Panc1 (cell line): ENCODE measurements at regions not wholly inside any gene's neighbourhood (a gene's known extent, or its start where the extent isn't known, plus 50 kb on each side); places are given as distances from the start of the nearest gene placed in this dataset.
A peak's percentile ranks its signal among the peaks of the same experiment; 100 is the strongest.

Experiments used
- ATAC-seq: fragments of 200-7000 bp; cut with Tn5 transposase; 2 replicates; pipeline ENCODE4 v1.9.1; 2020; ENCODE audit warnings: mild to moderate bottlenecking, moderate library complexity
- BruUV-seq: library from RNA; stranded (reverse); fragments of 400-500 nt; replicated peaks from 2 replicates; lab custom pipeline; 2021; lab: Mats Ljungman, UMichigan
- CTCF ChIA-PET: fragments of 300-600 bp; sonication (Branson Sonifier 250); formaldehyde crosslinking; loops from one replicate; lab custom pipeline; 2022; ENCODE audit warnings: antibody characterized with exemption; lab: Charles Lee
- POLR2A ChIA-PET: fragments of 300-600 bp; sonication (Branson Sonifier 250); formaldehyde crosslinking; loops from one replicate; lab custom pipeline; 2022; ENCODE audit warnings: antibody characterized with exemption; lab: Charles Lee
- DNase-seq: peaks from one replicate; pipeline ENCODE4 v3.0.0-alpha.2; 2010; ENCODE audit warnings: low read depth, low spot score
- H3K27ac ChIP-seq: 2 replicates; pipeline ENCODE4 v1.5.1; 2011; ENCODE audit warnings: mild to moderate bottlenecking, low read length, inconsistent platforms
- H3K27me3 ChIP-seq: fragments of 200-500 bp; sonication (Bioruptor generic); 2 replicates; pipeline ENCODE4 v1.6.0; 2014; ENCODE audit warnings: low read length, inconsistent platforms; ENCODE audit not compliant: control insufficient read depth, insufficient read depth
- H3K36me3 ChIP-seq: fragments of 200-500 bp; sonication (Bioruptor generic); 2 replicates; pipeline ENCODE4 v1.5.1; 2014; ENCODE audit warnings: inconsistent platforms, mild to moderate bottlenecking, low read length, moderate library complexity; ENCODE audit not compliant: control insufficient read depth, insufficient read depth
- H3K4me1 ChIP-seq: 2 replicates; pipeline ENCODE4 v1.5.1; 2011; ENCODE audit warnings: inconsistent platforms, mild to moderate bottlenecking, low read length, moderate library complexity; ENCODE audit not compliant: control insufficient read depth, insufficient read depth
- H3K4me3 ChIP-seq, 2 experiments: 2 replicates each; pipeline ENCODE4 v1.5.1; 2011 to 2012; ENCODE audit warnings: low read depth in 2 of 2, low read length in 2 of 2, mild to moderate bottlenecking in 2 of 2, inconsistent platforms in 1 of 2, moderate library complexity in 1 of 2
- H3K9me3 ChIP-seq: fragments of 200-500 bp; sonication (Bioruptor generic); 2 replicates; pipeline ENCODE4 v1.5.1; 2014; ENCODE audit warnings: low read depth, mild to moderate bottlenecking, inconsistent platforms, low read length, moderate library complexity; ENCODE audit not compliant: control insufficient read depth, insufficient read depth
- POLR2AphosphoS5 ChIP-seq: IDR thresholded peaks from 2 replicates; pipeline ENCODE4 v1.6.1; 2012; ENCODE audit warnings: mild to moderate bottlenecking, low read depth, low read length, moderate library complexity
- REST ChIP-seq, 2 experiments: IDR thresholded peaks; 2 replicates each; pipeline ENCODE4 v1.6.1; 2011 to 2012; ENCODE audit warnings: low read depth in 2 of 2, control low read depth in 1 of 2, low read length in 1 of 2, mild to moderate bottlenecking in 1 of 2, moderate library complexity in 1 of 2; ENCODE audit not compliant: insufficient read depth in 1 of 2
- SIN3A ChIP-seq: IDR thresholded peaks from 2 replicates; pipeline ENCODE4 v1.6.1; 2012; ENCODE audit warnings: low read depth, mild to moderate bottlenecking, low read length, moderate library complexity, borderline replicate concordance; ENCODE audit not compliant: insufficient read depth
- TCF7L2 ChIP-seq: IDR thresholded peaks from 2 replicates; pipeline ENCODE4 v1.6.1; 2011; ENCODE audit warnings: mild to moderate bottlenecking, low read depth, low read length, inconsistent platforms
- in situ Hi-C: cut with HindIII; loops from 2 replicates; pipeline ENCODE4 v1.10.0; 2016; ENCODE audit warnings: low sequenced_read_pairs, low pct_unique_long_range_greater_than_20kb
- intact Hi-C: fragments of 100-400 bp; cut with micrococcal nuclease; formaldehyde crosslinking; loops from one replicate; pipeline ENCODE4 v1.10.0; 2022; ENCODE audit not compliant: unreplicated experiment
- TF ChIP-seq, protein P1 (sequence below): fragments of 450-650 bp; IDR thresholded peaks from 2 replicates; pipeline ENCODE4 v1.5.1; 2017; ENCODE audit warnings: mild to moderate bottlenecking

DNA sequence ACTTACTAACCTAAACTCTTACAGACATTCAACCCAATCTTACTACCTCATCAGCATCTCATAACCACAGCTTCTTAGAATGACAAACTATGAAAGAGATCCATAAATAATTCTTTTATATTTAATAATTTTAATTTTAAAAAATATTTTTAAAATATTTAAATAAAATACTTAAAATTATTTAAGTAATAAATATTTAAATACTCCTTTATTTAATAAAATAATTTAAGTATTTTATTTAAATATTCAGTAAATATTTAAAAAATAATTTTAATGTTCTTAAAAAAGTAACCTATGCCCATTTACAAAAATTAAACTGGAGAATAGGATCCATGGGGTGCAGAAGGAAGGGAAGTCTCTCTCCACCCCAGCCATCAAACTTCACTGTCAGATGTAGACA, 627.3 kb upstream of the MGMT start:
- Histone ChIP-seq H3K27me3 (peaks cover 3% of the 10 kb centered on the region; the same call in 1 of the 2 replicates), H3K4me1 (no peaks in the 10 kb centered on the region), H3K27ac (no peak overlapping the region), H3K4me3 (no peak overlapping the region), H3K36me3 (no peaks in the 10 kb centered on the region), H3K9me3 (no peaks in the 10 kb centered on the region)
- ATAC-seq (no peak), DNase-seq (no peak)
- BruUV-seq, result no TSS peak
- intact Hi-C loops (no loop called here), in situ Hi-C loops (no loop called here)
- ChIA-PET POLR2A (no interaction called here), CTCF (no interaction called here)
- no peak for TF ChIP-seq POLR2AphosphoS5
- no peak for TF ChIP-seq TCF7L2
- TF ChIP-seq, protein P1, sequence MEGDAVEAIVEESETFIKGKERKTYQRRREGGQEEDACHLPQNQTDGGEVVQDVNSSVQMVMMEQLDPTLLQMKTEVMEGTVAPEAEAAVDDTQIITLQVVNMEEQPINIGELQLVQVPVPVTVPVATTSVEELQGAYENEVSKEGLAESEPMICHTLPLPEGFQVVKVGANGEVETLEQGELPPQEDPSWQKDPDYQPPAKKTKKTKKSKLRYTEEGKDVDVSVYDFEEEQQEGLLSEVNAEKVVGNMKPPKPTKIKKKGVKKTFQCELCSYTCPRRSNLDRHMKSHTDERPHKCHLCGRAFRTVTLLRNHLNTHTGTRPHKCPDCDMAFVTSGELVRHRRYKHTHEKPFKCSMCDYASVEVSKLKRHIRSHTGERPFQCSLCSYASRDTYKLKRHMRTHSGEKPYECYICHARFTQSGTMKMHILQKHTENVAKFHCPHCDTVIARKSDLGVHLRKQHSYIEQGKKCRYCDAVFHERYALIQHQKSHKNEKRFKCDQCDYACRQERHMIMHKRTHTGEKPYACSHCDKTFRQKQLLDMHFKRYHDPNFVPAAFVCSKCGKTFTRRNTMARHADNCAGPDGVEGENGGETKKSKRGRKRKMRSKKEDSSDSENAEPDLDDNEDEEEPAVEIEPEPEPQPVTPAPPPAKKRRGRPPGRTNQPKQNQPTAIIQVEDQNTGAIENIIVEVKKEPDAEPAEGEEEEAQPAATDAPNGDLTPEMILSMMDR, result no peak
- no peak for TF ChIP-seq SIN3A
- no peak for TF ChIP-seq REST (IDR thresholded peaks at IDR 0.05; ENCODE audit: insufficient read depth in 1 of 2, low read depth in 2 of 2, low read length in 1 of 2)

- in situ Hi-C loops (no loop called here), intact Hi-C loops (no loop called here)
- TF ChIP-seq, protein P1, result peak; percentile 21; the same call in 1 of the 2 replicates
- TF ChIP-seq TCF7L2, result no peak
- no peaks in the 10 kb centered on the region for H3K4me1 ChIP-seq
- no peak for ATAC-seq
- ChIA-PET CTCF (no interaction called here), POLR2A (no interaction called here)
- H3K4me3 ChIP-seq, result no peak overlapping the region
- DNase-seq, result no peak
- no peak overlapping the region for H3K27ac ChIP-seq
- H3K9me3 ChIP-seq, result no peaks in the 10 kb centered on the region
- no peaks in the 10 kb centered on the region for H3K36me3 ChIP-seq
- no TSS peak for BruUV-seq
- H3K27me3 ChIP-seq, result no peaks in the 10 kb centered on the region; the same call in 1 of the 2 replicates
Measured at GRCh38 chr10:128843972-128844371, 623.1 kb upstream of the MGMT start.

GRCh38 chr10:128846927-128847326, 620.1 kb upstream of the MGMT start:
- Histone ChIP-seq H3K36me3 (no peaks in the 10 kb centered on the region), H3K27ac (no peak overlapping the region), H3K9me3 (no peaks in the 10 kb centered on the region), H3K4me3 (no peak overlapping the region), H3K27me3 (no peaks in the 10 kb centered on the region; the same call in 1 of the 2 replicates), H3K4me1 (no peaks in the 10 kb centered on the region)
- no TSS peak for BruUV-seq
- TF ChIP-seq POLR2AphosphoS5, result no peak
- TF ChIP-seq REST (IDR thresholded peaks at IDR 0.05; ENCODE audit: insufficient read depth in 1 of 2, low read depth in 2 of 2, low read length in 1 of 2), result no peak
- TF ChIP-seq, protein P1, result no peak
- TF ChIP-seq SIN3A, result no peak
- no peak for TF ChIP-seq TCF7L2
- DNase-seq (no peak), ATAC-seq (no peak)
- CTCF ChIA-PET, result no interaction called here
- POLR2A ChIA-PET, result no interaction called here
- intact Hi-C loops, result no loop called here
- in situ Hi-C loops, result no loop called here
